ENCODE measurements at regions not wholly inside any gene's neighbourhood (a gene's known extent, or its start where the extent isn't known, plus 50 kb on each side); places are given as distances from the start of the nearest gene placed in this dataset.
"Not testable (repeated sequence)": the region's sequence is repeated elsewhere in the genome, so short reads cannot be mapped to it uniquely, and the experiment has no call there.

DNA sequence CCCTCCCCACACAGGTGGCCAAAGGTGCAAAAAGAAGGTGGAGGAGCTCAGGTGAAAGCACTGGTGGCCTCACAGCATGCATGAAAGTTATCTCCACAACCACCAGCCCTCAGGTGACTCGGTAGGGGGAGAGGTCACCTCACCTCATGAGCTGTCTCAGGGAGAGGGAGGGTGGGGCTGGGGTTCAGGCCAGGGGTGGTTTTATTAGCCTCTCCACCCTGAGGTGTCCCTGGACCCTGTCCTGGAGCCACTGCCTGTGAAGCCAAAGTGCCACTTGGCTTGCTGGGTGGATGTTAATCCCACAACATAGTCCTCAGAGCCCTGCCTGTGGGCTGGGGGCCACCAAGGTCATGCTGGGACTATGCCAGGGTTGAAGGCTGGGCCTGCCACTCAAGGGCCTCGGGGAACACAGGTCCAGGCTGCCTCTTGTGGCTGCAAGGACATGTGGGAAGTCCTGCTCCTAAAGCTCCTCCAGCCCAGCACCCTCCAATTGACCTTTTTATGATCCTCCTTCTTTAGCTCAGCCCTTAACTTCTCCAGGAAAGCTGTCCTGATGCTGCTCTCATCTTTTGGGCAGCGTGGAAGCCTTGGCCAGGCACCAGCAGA is 83.8 kb downstream of the MALL start:
- DNase-seq (ENCODE audit: low spot score in 2 of 2); H3K4me3 ChIP-seq (ENCODE audit: low read depth, poor library complexity, severe bottlenecking); intact Hi-C loops (cut with DNase I; ENCODE audit: low total_unique reads): not testable (repeated sequence)
- WGBS, 2 donors, result no CpG with 5 or more reads among the region's 3 CpGs
